Liver (tissue), 8 donors: ENCODE measurements at regions not wholly inside any gene's neighbourhood (a gene's known extent, or its start where the extent isn't known, plus 50 kb on each side); places are given as distances from the start of the nearest gene placed in this dataset.

Experiments
- DNase-seq: peaks from one replicate; pipeline ENCODE4 v3.0.0-alpha.2; 2017; ENCODE audit warnings: low spot score
- H3K27ac ChIP-seq, 2 donors: one replicate each; pipeline ENCODE4 v1.7.0; 2013; ENCODE audit warnings: inconsistent platforms in 2 of 2, low read length in 2 of 2, control low read depth in 1 of 2, low read depth in 1 of 2, mild to moderate bottlenecking in 1 of 2
- H3K27me3 ChIP-seq, 4 donors: one replicate each; pipeline versions ENCODE4 v1.6.1 to v1.7.0; 2013; ENCODE audit warnings: low read length in 3 of 4, inconsistent platforms in 1 of 4, mild to moderate bottlenecking in 1 of 4, moderate library complexity in 1 of 4; ENCODE audit not compliant: control insufficient read depth in 4 of 4, insufficient read depth in 4 of 4
- H3K36me3 ChIP-seq, 4 donors: one replicate each; pipeline versions ENCODE4 v1.6.1 to v1.7.0; 2013; ENCODE audit warnings: low read length in 3 of 4, mild to moderate bottlenecking in 3 of 4, low read depth in 1 of 4, moderate library complexity in 1 of 4; ENCODE audit not compliant: control insufficient read depth in 4 of 4, insufficient read depth in 3 of 4
- H3K4me1 ChIP-seq, 4 donors: one replicate each; pipeline versions ENCODE4 v1.6.1 to v1.7.0; 2013; ENCODE audit warnings: low read length in 3 of 4, mild to moderate bottlenecking in 3 of 4, moderate library complexity in 1 of 4; ENCODE audit not compliant: control insufficient read depth in 4 of 4, insufficient read depth in 4 of 4
- H3K4me3 ChIP-seq, 3 donors: one replicate each; pipeline versions ENCODE4 v1.6.1 to v1.7.0; 2013; ENCODE audit warnings: low read length in 3 of 3, control low read depth in 1 of 3, low read depth in 1 of 3, mild to moderate bottlenecking in 1 of 3
- H3K9ac ChIP-seq, 2 donors: one replicate each; pipeline ENCODE4 v1.7.0; 2013; ENCODE audit warnings: low read length in 2 of 2, mild to moderate bottlenecking in 2 of 2, moderate library complexity in 2 of 2, control low read depth in 1 of 2, low read depth in 1 of 2
- H3K9me3 ChIP-seq, 4 donors: one replicate each; pipeline versions ENCODE4 v1.6.1 to v1.7.0; 2013; ENCODE audit warnings: low read length in 3 of 4; ENCODE audit not compliant: control insufficient read depth in 4 of 4
- EGR1 ChIP-seq, 2 donors: IDR thresholded peaks; 2 replicates each; pipeline ENCODE4 v1.6.1; 2016 to 2018; ENCODE audit warnings: antibody characterized with exemption in 2 of 2, low read depth in 2 of 2
- FOXA1 ChIP-seq: IDR thresholded peaks from 2 replicates; pipeline ENCODE4 v1.6.1; 2016; ENCODE audit warnings: antibody characterized with exemption
- GABPA ChIP-seq, 2 donors: IDR thresholded peaks in 1 of 2; conservative IDR thresholded peaks in 1 of 2; 2 replicates each; pipeline ENCODE4 v1.6.1; 2016; ENCODE audit warnings: antibody characterized with exemption in 2 of 2, mild to moderate bottlenecking in 1 of 2, moderate library complexity in 1 of 2
- HNF4A ChIP-seq, 2 donors: conservative IDR thresholded peaks; 2 replicates each; pipeline ENCODE4 v1.6.1; 2016; ENCODE audit warnings: antibody characterized with exemption in 2 of 2, mild to moderate bottlenecking in 2 of 2
- HNF4G ChIP-seq: IDR thresholded peaks from 2 replicates; pipeline ENCODE4 v1.6.1; 2016; ENCODE audit warnings: antibody characterized with exemption
- NR2F2 ChIP-seq: IDR thresholded peaks from 2 replicates; pipeline ENCODE4 v1.6.1; 2016; ENCODE audit warnings: antibody characterized with exemption
- RAD21 ChIP-seq, 2 donors: IDR thresholded peaks; 2 replicates each; pipeline ENCODE4 v1.6.1; 2016; ENCODE audit warnings: antibody characterized with exemption in 2 of 2, mild to moderate bottlenecking in 2 of 2
- RXRA ChIP-seq, 2 donors: IDR thresholded peaks; 2 replicates each; pipeline ENCODE4 v1.6.1; 2017 to 2018; ENCODE audit warnings: antibody characterized with exemption in 2 of 2, mild to moderate bottlenecking in 1 of 2
- SP1 ChIP-seq: IDR thresholded peaks from 2 replicates; pipeline ENCODE4 v1.6.1; 2018; ENCODE audit warnings: antibody characterized with exemption, mild to moderate bottlenecking
- TAF1 ChIP-seq: conservative IDR thresholded peaks from 2 replicates; pipeline ENCODE4 v1.6.1; 2016; ENCODE audit warnings: antibody characterized with exemption, mild to moderate bottlenecking
- WGBS: extraction: QIAGEN DNeasy Blood & Tissue Kit; methylation state at CpG from one replicate; pipeline ENCODE4 v1.1.7; 2013; 5-methylcytosine and 5-hydroxymethylcytosine counted together
- TF ChIP-seq, protein P1 (sequence below): IDR thresholded peaks from 2 replicates; pipeline ENCODE4 v1.6.1; 2016; ENCODE audit warnings: antibody characterized with exemption
- TF ChIP-seq, protein P2 (sequence below): IDR thresholded peaks from 2 replicates; pipeline ENCODE4 v1.6.1; 2016; ENCODE audit warnings: antibody characterized with exemption
- TF ChIP-seq, protein P3 (sequence below): fragments of 150-350 bp; IDR thresholded peaks from 2 replicates; pipeline ENCODE4 v1.5.1; 2017; ENCODE audit warnings: improper control_type of control experiment, low read depth, low read length; ENCODE audit not compliant: missing input control
- TF ChIP-seq, protein P4 (sequence below): IDR thresholded peaks from 2 replicates; pipeline ENCODE4 v1.6.1; 2016; ENCODE audit warnings: antibody characterized with exemption
- donor health status: healthy.
- donor health status: healthy.
- donor health status: healthy.
- donor health status: healthy.
- donor health status: healthy.

DNA sequence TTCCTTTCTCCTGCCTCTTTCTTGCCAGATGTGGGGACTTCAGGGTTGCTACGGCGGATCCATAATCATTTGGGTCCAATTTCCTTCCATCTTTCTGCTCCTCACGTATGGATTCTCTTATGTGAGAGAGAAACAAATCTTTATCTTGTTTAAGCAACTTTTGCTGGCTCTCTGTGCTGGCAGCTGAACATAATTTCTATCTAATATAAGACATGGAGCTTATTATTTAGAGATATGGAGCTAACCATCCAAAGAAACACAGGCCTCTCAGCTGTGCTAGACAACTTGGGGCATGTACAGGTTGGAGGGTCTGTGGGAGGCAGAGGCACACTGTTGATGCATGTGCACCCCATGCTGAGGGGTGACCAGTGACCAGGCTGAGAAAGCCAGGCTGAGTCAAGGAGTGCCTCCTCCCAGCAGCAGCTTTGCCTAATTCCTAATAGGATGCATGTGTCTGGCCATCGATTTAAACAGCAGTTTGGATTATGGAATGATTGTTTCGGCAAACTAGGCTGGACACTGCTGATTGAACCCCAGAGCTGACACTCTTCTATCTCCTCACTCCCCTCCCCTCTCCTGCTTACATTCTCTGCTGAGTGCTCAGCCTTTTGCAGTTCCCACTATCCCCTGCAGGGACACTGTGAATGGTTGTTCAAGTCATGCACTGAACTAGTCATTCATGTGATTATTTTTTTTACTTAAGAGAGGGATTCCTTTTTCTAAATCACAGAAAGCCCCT lies 195.8 kb downstream of the ERCC6L2 start:
- Histone ChIP-seq H3K9me3 (no peaks in the 10 kb centered on the region), H3K27ac (no peak overlapping the region), H3K36me3 (no peaks in the 10 kb centered on the region), H3K9ac (no peak overlapping the region), H3K4me3 (no peak overlapping the region), H3K4me1 (peaks cover 7 to 16% (median 9%) of the 10 kb centered on the region in 4 donors), H3K27me3 (no peaks in the 10 kb centered on the region)
- no peak for DNase-seq
- WGBS = 91% methylated on average over 5 of the region's 5 CpGs
- TF ChIP-seq, protein P1, sequence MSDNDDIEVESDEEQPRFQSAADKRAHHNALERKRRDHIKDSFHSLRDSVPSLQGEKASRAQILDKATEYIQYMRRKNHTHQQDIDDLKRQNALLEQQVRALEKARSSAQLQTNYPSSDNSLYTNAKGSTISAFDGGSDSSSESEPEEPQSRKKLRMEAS = no peak
- TF ChIP-seq, protein P2, sequence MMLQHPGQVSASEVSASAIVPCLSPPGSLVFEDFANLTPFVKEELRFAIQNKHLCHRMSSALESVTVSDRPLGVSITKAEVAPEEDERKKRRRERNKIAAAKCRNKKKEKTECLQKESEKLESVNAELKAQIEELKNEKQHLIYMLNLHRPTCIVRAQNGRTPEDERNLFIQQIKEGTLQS = no peak
- no peak for TF ChIP-seq HNF4A (conservative IDR thresholded peaks at IDR 0.05)
- TF ChIP-seq NR2F2 = no peak
- no peak for TF ChIP-seq SP1
- TF ChIP-seq FOXA1 = no peak
- peak; percentile 13 to 57 for TF ChIP-seq RAD21 (IDR thresholded peaks at IDR 0.05)
- TF ChIP-seq TAF1 = no peak
- no peak for TF ChIP-seq RXRA (IDR thresholded peaks at IDR 0.05)
- TF ChIP-seq GABPA (IDR thresholded peaks at IDR 0.05 in 1 of 2, conservative IDR thresholded peaks at IDR 0.05 in 1 of 2) = no peak
- no peak for TF ChIP-seq EGR1 (IDR thresholded peaks at IDR 0.05; ENCODE audit: low read depth in 2 of 2)
- TF ChIP-seq, protein P3, sequence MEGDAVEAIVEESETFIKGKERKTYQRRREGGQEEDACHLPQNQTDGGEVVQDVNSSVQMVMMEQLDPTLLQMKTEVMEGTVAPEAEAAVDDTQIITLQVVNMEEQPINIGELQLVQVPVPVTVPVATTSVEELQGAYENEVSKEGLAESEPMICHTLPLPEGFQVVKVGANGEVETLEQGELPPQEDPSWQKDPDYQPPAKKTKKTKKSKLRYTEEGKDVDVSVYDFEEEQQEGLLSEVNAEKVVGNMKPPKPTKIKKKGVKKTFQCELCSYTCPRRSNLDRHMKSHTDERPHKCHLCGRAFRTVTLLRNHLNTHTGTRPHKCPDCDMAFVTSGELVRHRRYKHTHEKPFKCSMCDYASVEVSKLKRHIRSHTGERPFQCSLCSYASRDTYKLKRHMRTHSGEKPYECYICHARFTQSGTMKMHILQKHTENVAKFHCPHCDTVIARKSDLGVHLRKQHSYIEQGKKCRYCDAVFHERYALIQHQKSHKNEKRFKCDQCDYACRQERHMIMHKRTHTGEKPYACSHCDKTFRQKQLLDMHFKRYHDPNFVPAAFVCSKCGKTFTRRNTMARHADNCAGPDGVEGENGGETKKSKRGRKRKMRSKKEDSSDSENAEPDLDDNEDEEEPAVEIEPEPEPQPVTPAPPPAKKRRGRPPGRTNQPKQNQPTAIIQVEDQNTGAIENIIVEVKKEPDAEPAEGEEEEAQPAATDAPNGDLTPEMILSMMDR = peak; percentile 45

DNA sequence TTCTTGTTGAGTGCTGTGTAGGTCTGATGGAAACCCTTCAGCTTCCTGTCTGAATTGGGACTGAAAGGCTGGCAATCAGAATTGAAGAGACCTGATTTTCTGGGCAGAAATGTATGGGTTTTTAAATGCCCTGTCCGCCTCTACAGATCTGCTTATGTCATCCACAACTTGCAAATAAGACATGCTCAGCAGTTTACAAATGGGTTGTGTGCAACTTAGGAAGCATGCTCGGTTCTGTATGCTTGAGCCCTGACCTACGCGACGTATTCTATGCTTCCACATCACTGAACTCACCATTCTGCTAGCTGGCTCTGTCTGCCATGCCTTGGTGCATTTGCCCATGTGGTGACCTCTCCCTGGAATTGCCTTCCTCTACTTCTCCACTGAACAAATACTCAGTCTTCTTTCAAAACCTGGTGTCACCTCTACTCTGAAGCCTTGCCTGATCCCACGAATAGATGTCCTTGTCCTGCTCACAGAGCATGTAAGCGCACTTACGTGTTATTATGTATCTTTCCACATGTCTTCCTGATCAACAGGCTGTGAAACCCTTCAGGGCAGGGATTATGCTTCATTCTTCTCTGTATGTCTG lies 194.2 kb downstream of the ERCC6L2 start:
- WGBS = 96% methylated on average over 8 of the region's 8 CpGs
- Histone ChIP-seq H3K9ac (no peak overlapping the region), H3K27me3 (no peaks in the 10 kb centered on the region), H3K36me3 (no peaks in the 10 kb centered on the region), H3K27ac (no peak overlapping the region), H3K4me3 (no peak overlapping the region), H3K9me3 (no peaks in the 10 kb centered on the region), H3K4me1 (peaks cover 7 to 16% (median 9%) of the 10 kb centered on the region in 4 donors)
- TF ChIP-seq RXRA (IDR thresholded peaks at IDR 0.05) (no peak), HNF4G (no peak), EGR1 (IDR thresholded peaks at IDR 0.05; ENCODE audit: low read depth in 2 of 2) (no peak), FOXA1 (no peak), SP1 (no peak)
- TF ChIP-seq, protein P1 = no peak
- TF ChIP-seq, protein P4, sequence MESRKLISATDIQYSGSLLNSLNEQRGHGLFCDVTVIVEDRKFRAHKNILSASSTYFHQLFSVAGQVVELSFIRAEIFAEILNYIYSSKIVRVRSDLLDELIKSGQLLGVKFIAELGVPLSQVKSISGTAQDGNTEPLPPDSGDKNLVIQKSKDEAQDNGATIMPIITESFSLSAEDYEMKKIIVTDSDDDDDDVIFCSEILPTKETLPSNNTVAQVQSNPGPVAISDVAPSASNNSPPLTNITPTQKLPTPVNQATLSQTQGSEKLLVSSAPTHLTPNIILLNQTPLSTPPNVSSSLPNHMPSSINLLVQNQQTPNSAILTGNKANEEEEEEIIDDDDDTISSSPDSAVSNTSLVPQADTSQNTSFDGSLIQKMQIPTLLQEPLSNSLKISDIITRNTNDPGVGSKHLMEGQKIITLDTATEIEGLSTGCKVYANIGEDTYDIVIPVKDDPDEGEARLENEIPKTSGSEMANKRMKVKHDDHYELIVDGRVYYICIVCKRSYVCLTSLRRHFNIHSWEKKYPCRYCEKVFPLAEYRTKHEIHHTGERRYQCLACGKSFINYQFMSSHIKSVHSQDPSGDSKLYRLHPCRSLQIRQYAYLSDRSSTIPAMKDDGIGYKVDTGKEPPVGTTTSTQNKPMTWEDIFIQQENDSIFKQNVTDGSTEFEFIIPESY = no peak
- no peak for DNase-seq
